H1 (cell line): ENCODE measurements at regions not wholly inside any gene's neighbourhood (a gene's known extent, or its start where the extent isn't known, plus 50 kb on each side); places are given as distances from the start of the nearest gene placed in this dataset.

ENCODE experiments used
- CTCF ChIA-PET: fragments of 300-600 bp; sonication (Branson Sonifier 250); formaldehyde crosslinking; loops from one replicate; lab custom pipeline; 2021; ENCODE audit not compliant: partially characterized antibody; lab: Charles Lee
- POLR2A ChIA-PET: fragments of 300-600 bp; sonication (Branson Sonifier 250); formaldehyde crosslinking; loops from one replicate; lab custom pipeline; 2021; ENCODE audit warnings: inconsistent platforms; ENCODE audit not compliant: partially characterized antibody; lab: Charles Lee
- DNase-seq, 2 experiments: peaks; one replicate each; pipeline versions ENCODE4 v3.0.0 to v3.0.0-alpha.2; 2010 to 2022; ENCODE audit warnings: low spot score in 2 of 2, low read depth in 1 of 2, mixed read lengths in 1 of 2
- FAIRE-seq: peaks from 2 replicates; lab custom pipeline; 2011; peaks lifted over from hg19 to GRCh38; lab: Jason Lieb, UNC
- H2AFZ ChIP-seq: 2 replicates; pipeline ENCODE4 v1.8.1; 2012; ENCODE audit warnings: low read length, inconsistent platforms
- H2AK5ac ChIP-seq: 2 replicates; pipeline ENCODE4 v1.6.1; 2013; ENCODE audit warnings: low read depth, low read length
- H2BK120ac ChIP-seq: replicated peaks from 2 replicates; pipeline ENCODE3; 2013; ENCODE audit warnings: low read depth, low read length, inconsistent platforms
- H2BK12ac ChIP-seq: 2 replicates; pipeline ENCODE4 v1.6.1; 2013; ENCODE audit warnings: low read depth, low read length
- H2BK15ac ChIP-seq: 2 replicates; pipeline ENCODE4 v1.6.1; 2013; ENCODE audit warnings: low read length
- H2BK20ac ChIP-seq: 2 replicates; pipeline ENCODE4 v1.6.1; 2013; ENCODE audit warnings: low read length
- H2BK5ac ChIP-seq: 2 replicates; pipeline ENCODE4 v1.6.1; 2013; ENCODE audit warnings: low read depth, low read length
- H3K14ac ChIP-seq: 2 replicates; pipeline ENCODE4 v1.6.1; 2013; ENCODE audit warnings: inconsistent platforms; ENCODE audit not compliant: insufficient read length
- H3K18ac ChIP-seq: 2 replicates; pipeline ENCODE4 v1.6.1; 2013; ENCODE audit warnings: low read length; ENCODE audit errors: extremely low read depth
- H3K23ac ChIP-seq: 2 replicates; pipeline ENCODE4 v1.6.1; 2013; ENCODE audit warnings: inconsistent platforms; ENCODE audit not compliant: insufficient read length
- H3K23me2 ChIP-seq: 2 replicates; pipeline ENCODE4 v1.6.1; 2013; ENCODE audit warnings: low read depth, low read length
- H3K27ac ChIP-seq: 2 replicates; pipeline ENCODE4 v1.6.1; 2011; ENCODE audit warnings: low read depth, low read length, inconsistent platforms
- H3K27me3 ChIP-seq, 4 experiments: replicated peaks in 1 of 4; 1 replicate in 1 of 4; 2 replicates in 3 of 4; pipeline versions ENCODE4 v1.6.1 to v1.8.1; 2011 to 2013; ENCODE audit warnings: low read length in 3 of 4, mild to moderate bottlenecking in 3 of 4, inconsistent platforms in 2 of 4, mixed read lengths in 2 of 4, moderate library complexity in 1 of 4; ENCODE audit not compliant: control insufficient read depth in 3 of 4, insufficient read depth in 3 of 4; ENCODE audit errors: extremely low read depth in 1 of 4
- H3K36me3 ChIP-seq, 4 experiments: 2 replicates each; pipeline versions ENCODE4 v1.6.1 to v1.8.1; 2011 to 2013; ENCODE audit warnings: mild to moderate bottlenecking in 4 of 4, low read length in 3 of 4, moderate library complexity in 2 of 4, control low read depth in 1 of 4, inconsistent platforms in 1 of 4; ENCODE audit not compliant: insufficient read depth in 4 of 4, control insufficient read depth in 2 of 4
- H3K4ac ChIP-seq: replicated peaks from 2 replicates; pipeline ENCODE3; 2013; ENCODE audit warnings: low read length, low read depth, mixed read lengths, inconsistent platforms; ENCODE audit not compliant: insufficient read length
- H3K4me1 ChIP-seq, 4 experiments: replicated peaks in 1 of 4; 1 replicate in 1 of 4; 2 replicates in 3 of 4; pipeline versions ENCODE4 v1.6.1 to v1.8.1; 2011 to 2013; ENCODE audit warnings: low read length in 3 of 4, inconsistent platforms in 2 of 4, mixed read lengths in 1 of 4; ENCODE audit not compliant: insufficient read depth in 4 of 4, control insufficient read depth in 3 of 4
- H3K4me2 ChIP-seq, 2 experiments: 2 replicates each; pipeline versions ENCODE4 v1.6.1 to v1.8.1; 2011 to 2013; ENCODE audit warnings: low read depth in 2 of 2, low read length in 2 of 2, control low read depth in 1 of 2, inconsistent platforms in 1 of 2, mild to moderate bottlenecking in 1 of 2; ENCODE audit not compliant: insufficient read depth in 1 of 2
- H3K4me3 ChIP-seq, 4 experiments: fragments of 200-600, 300-600 bp in 1 of 4; sonication (generic), shearing (Covaris generic), sonication (Bioruptor Twin) in 1 of 4; 2 replicates each; pipeline versions ENCODE4 v1.5.1 to v1.8.1; 2011 to 2016; ENCODE audit warnings: low read length in 4 of 4, low read depth in 3 of 4, control low read depth in 2 of 4, inconsistent platforms in 2 of 4, mild to moderate bottlenecking in 2 of 4, mixed read lengths in 1 of 4, moderate library complexity in 1 of 4; ENCODE audit not compliant: insufficient read depth in 2 of 4; ENCODE audit errors: extremely low read depth in 1 of 4
- H3K56ac ChIP-seq: replicated peaks from 2 replicates; pipeline ENCODE3; 2013; ENCODE audit warnings: low read depth, mild to moderate bottlenecking, mixed read lengths, low read length, inconsistent platforms; ENCODE audit not compliant: insufficient read length
- H3K79me1 ChIP-seq: 2 replicates; pipeline ENCODE4 v1.6.1; 2013; ENCODE audit warnings: low read depth, low read length, control low read depth
- H3K79me2 ChIP-seq, 2 experiments: 2 replicates each; pipeline versions ENCODE4 v1.6.1 to v1.8.1; 2012 to 2013; ENCODE audit warnings: low read length in 2 of 2, mild to moderate bottlenecking in 2 of 2, inconsistent platforms in 1 of 2; ENCODE audit not compliant: insufficient read depth in 2 of 2, control insufficient read depth in 1 of 2
- H3K9ac ChIP-seq, 4 experiments: replicated peaks in 1 of 4; 1 replicate in 1 of 4; 2 replicates in 3 of 4; pipeline versions ENCODE4 v1.6.1 to v1.8.1; 2011 to 2013; ENCODE audit warnings: low read depth in 3 of 4, low read length in 3 of 4, control low read depth in 2 of 4, mild to moderate bottlenecking in 2 of 4, moderate library complexity in 2 of 4, inconsistent platforms in 1 of 4; ENCODE audit errors: extremely low read depth in 1 of 4
- H3K9me3 ChIP-seq, 2 experiments: 2 replicates each; pipeline versions ENCODE4 v1.6.1 to v1.8.1; 2012 to 2013; ENCODE audit warnings: mild to moderate bottlenecking in 2 of 2, moderate library complexity in 2 of 2, control low read depth in 1 of 2, inconsistent platforms in 1 of 2, low read depth in 1 of 2, low read length in 1 of 2, mixed read lengths in 1 of 2; ENCODE audit not compliant: insufficient read depth in 2 of 2
- H4K20me1 ChIP-seq, 2 experiments: replicated peaks in 1 of 2; 2 replicates each; pipeline versions ENCODE3 to v1.8.1; 2011 to 2013; ENCODE audit warnings: inconsistent platforms in 2 of 2, low read length in 2 of 2, mild to moderate bottlenecking in 1 of 2; ENCODE audit not compliant: insufficient read depth in 2 of 2, control insufficient read depth in 1 of 2
- H4K5ac ChIP-seq: 2 replicates; pipeline ENCODE4 v1.6.1; 2013; ENCODE audit warnings: low read length, low read depth, mixed read lengths, inconsistent platforms; ENCODE audit not compliant: insufficient read length
- H4K8ac ChIP-seq: 2 replicates; pipeline ENCODE4 v1.8.0; 2013; ENCODE audit warnings: mild to moderate bottlenecking, moderate library complexity, low read length, inconsistent platforms; ENCODE audit not compliant: insufficient read depth; ENCODE audit errors: extremely low read depth
- H4K91ac ChIP-seq: replicated peaks from 2 replicates; pipeline ENCODE3; 2013; ENCODE audit warnings: low read length, mixed read lengths, inconsistent platforms; ENCODE audit not compliant: insufficient read length
- CBX8 ChIP-seq: fragments of 300-800, 300-1000 bp; sonication (generic); IDR thresholded peaks from 2 replicates; pipeline ENCODE4 v1.7.1; 2016; ENCODE audit warnings: low read depth, low read length, borderline replicate concordance
- KDM1A ChIP-seq: fragments of 200-600, 300-600 bp; sonication (generic); IDR thresholded peaks from 2 replicates; pipeline ENCODE4 v1.7.1; 2016; ENCODE audit warnings: mild to moderate bottlenecking, low read length, borderline replicate concordance
- WGBS, 2 experiments: shearing (Covaris generic) in 1 of 2; methylation state at CpG; one replicate each; pipeline versions ENCODE4 v1.1.6 to v1.1.7; 2013 to 2015; ENCODE audit warnings: low lambda C conversion rate in 2 of 2, mixed read lengths in 2 of 2, inconsistent platforms in 1 of 2, low coverage in 1 of 2, missing lambda C conversion rate in 1 of 2; ENCODE audit not compliant: insufficient replicate concordance in 2 of 2, insufficient coverage in 1 of 2, insufficient read length in 1 of 2; ENCODE audit errors: extremely low coverage in 1 of 2, missing lambda C conversion rate in 1 of 2; 5-methylcytosine and 5-hydroxymethylcytosine counted together

DNA sequence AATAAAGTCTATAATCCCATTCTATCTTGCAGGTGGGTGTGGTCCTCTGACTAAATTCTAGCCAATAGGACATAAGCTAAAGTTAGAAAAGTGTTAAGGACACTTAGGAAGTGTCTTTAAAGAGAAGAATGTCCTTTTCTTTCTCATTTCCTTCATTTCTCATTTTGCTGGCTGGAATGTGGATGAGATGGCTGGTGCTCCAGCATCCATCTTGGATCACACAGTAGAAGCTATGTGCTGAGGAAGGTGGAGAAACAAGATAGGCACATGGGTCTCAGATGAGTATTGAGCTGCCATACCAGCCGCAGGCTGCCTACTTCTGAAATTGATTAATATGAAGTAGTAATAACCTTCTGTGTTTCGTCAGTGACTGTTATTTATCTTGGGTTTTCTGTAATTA is 289.0 kb downstream of the LRFN2 start:
- no peak overlapping the region for H3K9ac ChIP-seq
- no peak overlapping the region for H4K5ac ChIP-seq
- H3K27ac ChIP-seq, result no peak overlapping the region
- H3K56ac ChIP-seq, result no peak overlapping the region
- H2AFZ ChIP-seq, result no peak overlapping the region
- no peaks in the 10 kb centered on the region for H4K20me1 ChIP-seq
- H2BK20ac ChIP-seq, result no peak overlapping the region
- no peak overlapping the region for H3K4ac ChIP-seq
- no peak overlapping the region for H3K14ac ChIP-seq
- no peaks in the 10 kb centered on the region for H3K79me1 ChIP-seq
- H3K27me3 ChIP-seq, result no peaks in the 10 kb centered on the region
- no peak overlapping the region for H3K4me2 ChIP-seq
- no peak overlapping the region for H3K18ac ChIP-seq
- no peak overlapping the region for H3K4me3 ChIP-seq
- H3K23me2 ChIP-seq, result no peaks in the 10 kb centered on the region
- CTCF ChIA-PET, result interaction anchor here (0.8 to 2.9 kb wide), 2 partner anchors 10 to 315 kb away, joined by 3 to 17 read pairs; no protein-coding TSS in a partner anchor
- H2AK5ac ChIP-seq, result no peak overlapping the region
- no peak overlapping the region for H2BK15ac ChIP-seq
- no peak overlapping the region for H4K91ac ChIP-seq
- WGBS, 2 experiments, result 95% methylated on average over 2 of the region's 2 CpGs; no CpG with 5 or more reads in 1 of the 2 experiments
- H3K23ac ChIP-seq, result no peak overlapping the region
- DNase-seq (no peak), FAIRE-seq (no peak)
- H3K79me2 ChIP-seq, result no peaks in the 10 kb centered on the region
- H2BK5ac ChIP-seq, result no peak overlapping the region
- peak; percentile 53; the same call in 1 of the 2 replicates for TF ChIP-seq KDM1A
- TF ChIP-seq CBX8, result no peak
- POLR2A ChIA-PET, result no interaction called here
- H4K8ac ChIP-seq, result no peak overlapping the region
- H3K9me3 ChIP-seq, result 0 out of 4 replicates have a peak, but pooled peaks cover 0 to 4% of the 10 kb centered on the region in 2 experiments
- peaks cover 0 to 6% (median 1%) of the 10 kb centered on the region in 4 experiments; a peak in 5 of 7 replicates for H3K4me1 ChIP-seq
- H2BK120ac ChIP-seq, result no peak overlapping the region
- H3K36me3 ChIP-seq, result no peaks in the 10 kb centered on the region
- no peak overlapping the region for H2BK12ac ChIP-seq
